ENCODE measurements at regions not wholly inside any gene's neighbourhood (a gene's known extent, or its start where the extent isn't known, plus 50 kb on each side); places are given as distances from the start of the nearest gene placed in this dataset.

GRCh38 chr14:42045383-42045782, 438.7 kb downstream of the LRFN5 start:
- TF ChIP-seq CTCF (IDR thresholded peaks at IDR 0.05) (no peak), POLR2A (IDR thresholded peaks at IDR 0.05) (no peak)

Data from thyroid gland (tissue), 4 donors.